COLO668 (cell line): ENCODE measurements at regions not wholly inside any gene's neighbourhood (a gene's known extent, or its start where the extent isn't known, plus 50 kb on each side); places are given as distances from the start of the nearest gene placed in this dataset.
"Not testable (repeated sequence)": the region's sequence is repeated elsewhere in the genome, so short reads cannot be mapped to it uniquely, and the experiment has no call there.

Source experiments
- DNase-seq: peaks from one replicate; lab custom pipeline; 2025; ENCODE audit not compliant: unreplicated experiment; lab: John Stamatoyannopoulos, UW

DNA sequence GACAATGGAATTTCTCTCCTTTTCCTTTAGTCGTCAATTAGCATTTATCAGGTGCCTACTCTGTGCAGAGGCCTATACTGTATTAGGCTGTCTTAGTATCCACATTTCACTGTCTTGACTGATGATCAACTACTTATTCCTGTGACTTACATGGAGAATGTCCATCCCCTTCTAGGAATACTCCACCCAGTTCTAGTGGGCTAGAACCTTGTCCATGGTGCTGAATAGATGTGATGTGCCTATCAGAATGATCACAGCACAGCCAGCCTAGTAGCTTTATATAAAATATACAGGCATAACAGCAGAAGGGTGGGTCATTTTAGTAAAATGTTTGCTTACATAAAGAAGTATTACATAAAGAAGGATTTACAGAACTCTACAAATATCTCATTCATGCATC is 621.4 kb downstream of the PDCD6IP start:
- DNase-seq: no peak

GRCh38 chr3:34421762-34422161 is 623.3 kb downstream of the PDCD6IP start:
- no peak for DNase-seq

GRCh38 chr3:34439796-34440195 is 641.4 kb downstream of the PDCD6IP start:
- no peak for DNase-seq

GRCh38 chr3:34444137-34444536 is 645.7 kb downstream of the PDCD6IP start:
- no peak for DNase-seq

DNA sequence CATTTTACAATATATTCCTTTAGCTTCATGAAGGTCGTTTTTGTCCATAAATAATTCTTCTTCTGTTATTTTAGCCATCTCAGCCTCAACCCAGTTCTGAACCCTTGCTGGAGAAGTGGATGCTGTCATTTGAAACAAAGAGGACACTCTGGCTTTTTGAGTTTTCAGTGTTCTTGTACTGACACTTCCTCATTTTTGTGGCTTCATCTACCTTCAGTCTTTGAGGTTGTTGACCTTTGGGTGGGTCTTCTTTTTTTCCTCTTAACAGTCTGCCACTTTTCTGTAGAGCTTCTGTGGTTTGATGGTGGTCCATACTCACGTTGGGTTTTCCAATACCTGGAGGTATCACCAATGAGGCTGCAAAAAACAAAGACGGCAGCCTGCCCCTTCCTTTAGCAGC is 650.9 kb downstream of the PDCD6IP start:
- DNase-seq: no peak

GRCh38 chr3:34463414-34463813 is 665.0 kb downstream of the PDCD6IP start:
- DNase-seq: no peak

GRCh38 chr3:34464646-34465045 is 666.2 kb downstream of the PDCD6IP start:
- no peak for DNase-seq

GRCh38 chr3:34475851-34476250 is 677.4 kb downstream of the PDCD6IP start:
- DNase-seq: no peak

DNA sequence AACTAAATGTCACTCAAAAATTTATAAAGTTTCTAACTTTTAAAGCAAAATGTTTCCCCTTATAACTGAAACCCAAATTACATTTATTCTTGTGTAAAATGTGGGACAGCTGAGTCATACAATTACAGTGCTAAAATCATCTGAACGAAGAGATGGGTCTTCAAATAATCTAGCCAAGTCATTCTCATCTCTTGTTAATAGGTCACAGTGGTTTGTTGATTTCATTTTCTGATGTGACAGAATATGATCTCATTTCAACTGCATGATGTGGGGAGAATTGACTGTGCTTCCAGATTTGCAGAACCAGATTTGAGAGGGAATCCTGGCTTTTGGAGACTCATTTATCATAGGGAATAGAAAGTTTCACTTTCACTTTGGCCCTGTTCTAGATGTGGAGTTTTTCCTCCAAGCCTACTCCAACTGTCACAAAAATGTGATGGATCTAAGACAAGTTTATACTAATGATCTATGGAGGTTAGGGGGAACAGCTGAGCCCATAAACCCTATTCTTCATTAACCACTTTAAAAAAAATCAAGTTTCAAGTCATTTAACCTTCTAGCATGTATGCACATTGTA is 685.0 kb downstream of the PDCD6IP start:
- no peak for DNase-seq

- no peak for DNase-seq
Observed at GRCh38 chr3:34504366-34504765, 705.9 kb downstream of the PDCD6IP start.

DNA sequence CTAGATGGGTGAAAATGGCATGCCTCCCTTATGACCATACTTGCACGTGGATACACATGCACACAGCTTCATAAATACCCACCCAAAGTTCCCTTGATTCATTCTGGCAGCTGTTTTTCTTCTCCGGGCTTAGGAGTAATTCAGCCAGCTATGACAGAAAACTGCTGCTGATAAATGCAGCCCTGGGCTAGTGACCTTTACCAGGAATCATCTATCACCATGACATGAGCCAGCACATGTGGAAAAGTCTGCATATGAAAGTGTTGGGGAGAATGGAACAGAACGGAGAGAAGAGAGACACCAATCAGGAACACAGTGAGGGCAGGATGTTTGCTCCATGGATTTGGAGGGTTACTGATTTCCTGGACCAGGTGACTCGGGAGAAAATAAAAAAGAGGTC is 706.3 kb downstream of the PDCD6IP start:
- DNase-seq: no peak

DNA sequence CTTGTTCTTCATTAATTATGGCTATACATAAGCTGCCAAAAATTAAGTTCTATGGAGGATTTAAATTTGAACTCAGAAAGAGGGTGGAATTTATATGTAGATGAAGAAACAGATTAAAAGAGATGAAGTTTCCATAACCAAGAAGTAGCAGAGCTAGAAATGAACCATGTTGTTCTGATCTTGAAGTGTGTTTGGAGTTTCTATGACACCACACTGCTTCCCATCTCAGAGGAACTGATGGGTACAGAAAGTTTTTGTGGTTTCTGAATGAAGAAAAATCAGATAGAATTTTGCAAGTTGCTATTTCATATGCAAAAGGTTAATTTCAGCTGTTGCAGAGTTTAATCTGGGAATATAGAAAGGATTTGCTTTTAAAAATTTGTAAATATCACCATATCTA is 710.3 kb downstream of the PDCD6IP start:
- no peak for DNase-seq

DNA sequence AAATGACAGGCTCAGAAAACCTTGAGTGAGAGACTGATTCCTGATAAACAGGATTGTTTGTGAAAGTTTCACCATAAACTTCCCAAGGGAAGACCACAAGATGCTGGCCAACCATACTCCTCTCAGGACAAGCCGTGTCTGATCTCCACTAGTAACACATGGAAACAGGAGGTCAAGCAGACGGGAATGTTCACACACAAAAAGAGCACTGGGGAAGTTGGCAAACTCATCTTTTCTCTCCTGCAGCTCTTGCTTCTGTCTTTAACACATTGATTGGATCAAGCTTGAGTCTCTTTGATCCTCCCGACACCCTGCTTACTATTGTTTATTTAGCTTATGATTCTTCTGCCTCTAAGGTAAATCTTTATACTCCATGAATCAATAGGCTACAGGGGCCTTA is 713.5 kb downstream of the PDCD6IP start:
- no peak for DNase-seq

- not testable (repeated sequence) for DNase-seq
Observed at GRCh38 chr3:34519008-34519407, 720.6 kb downstream of the PDCD6IP start.

DNA sequence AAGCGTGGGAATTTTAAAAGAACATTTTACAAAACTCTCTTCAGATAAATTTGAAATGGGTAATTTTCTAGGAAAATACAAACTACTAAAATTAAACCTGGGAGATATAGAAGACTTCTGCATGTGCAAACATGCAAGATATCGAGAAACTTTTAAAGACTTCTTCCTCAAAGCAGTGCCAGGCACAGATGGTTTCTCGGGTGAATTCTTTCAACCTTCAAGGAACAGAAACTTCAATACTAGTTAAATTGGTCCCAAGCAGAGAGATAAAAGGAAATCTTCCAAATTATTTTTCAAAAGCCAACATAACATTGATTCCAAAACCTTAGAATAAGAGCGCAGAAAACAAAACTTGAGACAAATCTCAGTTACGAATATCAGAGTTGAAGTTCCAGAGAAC is 732.7 kb downstream of the PDCD6IP start:
- DNase-seq: no peak

DNA sequence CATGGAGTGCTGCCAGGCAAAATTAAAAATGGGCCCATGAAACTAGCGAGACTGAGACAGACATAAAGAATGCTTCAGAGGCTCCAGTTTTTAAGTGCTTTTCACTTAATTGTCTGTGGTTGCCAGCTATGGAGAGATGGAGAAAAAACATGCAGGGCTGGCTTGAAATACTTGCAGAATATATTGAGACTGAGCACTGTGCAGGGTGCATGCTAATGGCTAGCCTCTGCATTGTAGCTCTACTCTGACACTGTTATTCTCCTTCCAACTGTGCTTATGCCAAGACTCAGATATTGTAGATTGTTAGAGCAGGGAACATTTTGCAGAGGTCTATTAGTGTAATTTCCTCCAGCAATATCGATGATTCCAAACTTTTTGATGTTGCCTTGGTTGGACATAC is 735.0 kb downstream of the PDCD6IP start:
- DNase-seq: no peak

GRCh38 chr3:34534013-34534412 is 735.6 kb downstream of the PDCD6IP start:
- no peak for DNase-seq

DNA sequence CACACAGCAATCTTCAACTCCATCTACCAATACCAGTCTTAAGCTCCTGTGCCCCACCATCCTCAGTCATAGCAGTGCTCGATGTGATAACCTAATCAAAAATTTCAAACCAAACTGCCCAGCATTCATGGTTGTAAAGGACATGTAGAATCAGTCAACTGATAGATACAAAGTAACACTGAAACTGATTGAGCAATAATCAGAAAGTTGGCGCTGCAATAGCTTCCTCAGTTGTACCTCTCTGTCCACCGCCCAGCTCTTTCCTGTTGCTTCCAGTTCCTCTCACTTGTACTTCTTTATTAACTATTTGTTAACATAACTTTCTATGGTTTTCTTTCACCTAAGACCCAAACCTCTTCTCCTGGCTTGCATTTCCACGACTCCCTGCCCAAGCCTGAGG is 745.7 kb downstream of the PDCD6IP start:
- DNase-seq: no peak

GRCh38 chr3:34547297-34547920 is 749.0 kb downstream of the PDCD6IP start:
- no peak for DNase-seq

DNA sequence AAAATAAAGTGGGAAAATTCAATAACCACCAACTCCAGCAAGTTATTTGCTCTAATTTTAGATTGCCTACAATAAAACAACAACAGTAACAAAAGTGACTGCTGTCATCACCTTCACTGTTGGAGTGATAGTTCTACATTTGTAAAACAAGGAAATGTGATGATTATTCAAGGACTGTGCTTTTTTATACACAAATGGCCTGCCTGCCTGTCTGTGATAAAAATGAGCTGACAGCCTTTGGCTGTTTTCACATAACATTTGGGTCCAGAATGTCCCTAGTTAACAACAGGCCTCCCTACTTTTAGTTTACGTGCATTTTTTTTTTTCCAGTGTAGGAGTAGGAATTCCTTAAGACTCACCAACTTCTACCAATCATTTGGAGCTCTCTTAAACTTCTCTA is 768.8 kb downstream of the PDCD6IP start:
- no peak for DNase-seq

- DNase-seq: no peak
Observed at GRCh38 chr3:34568766-34569165, 770.3 kb downstream of the PDCD6IP start.

DNA sequence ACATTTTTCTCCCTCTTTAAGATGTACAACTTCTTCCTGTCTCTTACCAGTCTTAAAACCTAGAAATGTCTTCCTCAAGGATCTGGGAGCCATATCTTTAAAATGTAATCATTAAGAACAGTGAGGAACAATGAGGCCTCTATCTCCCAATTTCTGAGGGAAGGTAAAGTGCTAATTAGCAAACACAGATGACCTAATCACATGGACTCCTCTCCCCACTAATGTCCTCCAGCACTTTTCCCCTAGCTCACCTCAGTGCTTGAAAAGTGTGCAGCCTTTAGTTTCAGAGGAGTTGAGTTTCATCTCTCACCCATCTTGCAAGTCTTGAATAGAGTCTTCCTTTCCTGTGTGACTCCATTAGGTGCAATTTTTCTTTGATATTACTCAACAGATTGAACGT is 771.0 kb downstream of the PDCD6IP start:
- no peak for DNase-seq
